ENCODE measurements at regions not wholly inside any gene's neighbourhood (a gene's known extent, or its start where the extent isn't known, plus 50 kb on each side); places are given as distances from the start of the nearest gene placed in this dataset.

- H2AFZ ChIP-seq (ENCODE audit: low read depth, low read length), result no peak overlapping the region
- no peaks in the 10 kb centered on the region for H3K79me2 ChIP-seq (ENCODE audit: control insufficient read depth, insufficient read depth, low read length)
- no peaks in the 10 kb centered on the region for H3K9me1 ChIP-seq (replicated peaks; ENCODE audit: control insufficient read depth, extremely low read depth, insufficient read depth, low read length)
- no peaks in the 10 kb centered on the region for H3K4me1 ChIP-seq (ENCODE audit: control insufficient read depth, extremely low read depth, insufficient read depth, low read length)
- FAIRE-seq, result no peak
- no peak overlapping the region for H3K9ac ChIP-seq (replicated peaks; ENCODE audit: extremely low read depth, insufficient read depth, low read length)
- H3K27me3 ChIP-seq (ENCODE audit: control insufficient read depth in 2 of 2, insufficient read depth in 2 of 2, low read length in 2 of 2), result no peaks in the 10 kb centered on the region
- TF ChIP-seq POLR2AphosphoS5 (IDR thresholded peaks at IDR 0.05; ENCODE audit: insufficient read depth, low read depth, low read length), result no peak
- TF ChIP-seq GATA2 (IDR thresholded peaks at IDR 0.05; ENCODE audit: insufficient read depth, insufficient read length, low read depth, low read length), result no peak
- TF ChIP-seq POLR2A (IDR thresholded peaks at IDR 0.05; ENCODE audit: low read depth, low read length), result no peak
- TF ChIP-seq MYC (IDR thresholded peaks at IDR 0.05; ENCODE audit: low read depth, low read length), result no peak
- no peak for TF ChIP-seq MAX (IDR thresholded peaks at IDR 0.05; ENCODE audit: insufficient read depth, insufficient read length)
- no peak for TF ChIP-seq EZH2 (IDR thresholded peaks at IDR 0.05; ENCODE audit: borderline replicate concordance, low read depth, low read length, severe bottlenecking)
- TF ChIP-seq JUN (IDR thresholded peaks at IDR 0.05; ENCODE audit: borderline replicate concordance, insufficient read depth, insufficient read length, low read depth), result no peak
- TF ChIP-seq, protein P1, sequence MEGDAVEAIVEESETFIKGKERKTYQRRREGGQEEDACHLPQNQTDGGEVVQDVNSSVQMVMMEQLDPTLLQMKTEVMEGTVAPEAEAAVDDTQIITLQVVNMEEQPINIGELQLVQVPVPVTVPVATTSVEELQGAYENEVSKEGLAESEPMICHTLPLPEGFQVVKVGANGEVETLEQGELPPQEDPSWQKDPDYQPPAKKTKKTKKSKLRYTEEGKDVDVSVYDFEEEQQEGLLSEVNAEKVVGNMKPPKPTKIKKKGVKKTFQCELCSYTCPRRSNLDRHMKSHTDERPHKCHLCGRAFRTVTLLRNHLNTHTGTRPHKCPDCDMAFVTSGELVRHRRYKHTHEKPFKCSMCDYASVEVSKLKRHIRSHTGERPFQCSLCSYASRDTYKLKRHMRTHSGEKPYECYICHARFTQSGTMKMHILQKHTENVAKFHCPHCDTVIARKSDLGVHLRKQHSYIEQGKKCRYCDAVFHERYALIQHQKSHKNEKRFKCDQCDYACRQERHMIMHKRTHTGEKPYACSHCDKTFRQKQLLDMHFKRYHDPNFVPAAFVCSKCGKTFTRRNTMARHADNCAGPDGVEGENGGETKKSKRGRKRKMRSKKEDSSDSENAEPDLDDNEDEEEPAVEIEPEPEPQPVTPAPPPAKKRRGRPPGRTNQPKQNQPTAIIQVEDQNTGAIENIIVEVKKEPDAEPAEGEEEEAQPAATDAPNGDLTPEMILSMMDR (IDR thresholded peaks at IDR 0.05; ENCODE audit: extremely low read depth in 1 of 2, insufficient read depth in 1 of 2, low read depth in 1 of 2, low read length in 2 of 2), result no peak
- no peak for TF ChIP-seq FOS (IDR thresholded peaks at IDR 0.05; ENCODE audit: borderline replicate concordance, insufficient read depth, low read length)
- no peak for DNase-seq (ENCODE audit: low read depth, low spot score)
- H3K36me3 ChIP-seq (ENCODE audit: control insufficient read depth in 2 of 2, extremely low read depth in 1 of 2, insufficient read depth in 2 of 2, low read length in 2 of 2), result no peaks in the 10 kb centered on the region
- H3K4me2 ChIP-seq (ENCODE audit: insufficient read depth, low read length), result no peak overlapping the region
- ChIA-PET CTCF (no interaction called here), POLR2A (no interaction called here)
- H3K27ac ChIP-seq (ENCODE audit: insufficient read depth, low read depth, low read length), result no peak overlapping the region
- H3K4me3 ChIP-seq (replicated peaks in 1 of 3; ENCODE audit: insufficient read depth in 1 of 3, low read depth in 1 of 3, low read length in 3 of 3), result no peak overlapping the region
- H4K20me1 ChIP-seq (replicated peaks; ENCODE audit: control insufficient read depth, extremely low read depth, insufficient read depth, low read length), result no peaks in the 10 kb centered on the region
- H3K9me3 ChIP-seq (replicated peaks; ENCODE audit: control insufficient read depth, insufficient read depth, low read length), result no peaks in the 10 kb centered on the region
- dilution Hi-C loops (cut with MboI; ENCODE audit: extremely low pct_ligation_motif_present, low sequenced_read_pairs), result no loop called here
- no TSS peak for BruUV-seq (replicated peaks)
- intact Hi-C loops (cut with micrococcal nuclease), result loop anchor here (5.0 kb wide), 1 partner anchor 36 kb away; no protein-coding TSS in a partner anchor
Measured at GRCh38 chr3:78257951-78258530, 1218.1 kb downstream of the ROBO2 start.

Data from endothelial cell of umbilical vein (primary cell).